Neural progenitor cell (in vitro differentiated cells): ENCODE measurements at regions not wholly inside any gene's neighbourhood (a gene's known extent, or its start where the extent isn't known, plus 50 kb on each side); places are given as distances from the start of the nearest gene placed in this dataset.
"Not testable (repeated sequence)": the region's sequence is repeated elsewhere in the genome, so short reads cannot be mapped to it uniquely, and the experiment has no call there.

ENCODE experiments used
- CTCF ChIP-seq: fragments of 200-600 bp; sonication (generic); IDR thresholded peaks from 2 replicates; pipeline ENCODE4 v1.5.1; 2017; ENCODE audit warnings: antibody characterized with exemption, mild to moderate bottlenecking
- EZH2phosphoT487 ChIP-seq: fragments of 200-600 bp; sonication (generic); IDR thresholded peaks from 2 replicates; pipeline ENCODE4 v1.6.1; 2017; ENCODE audit warnings: antibody characterized with exemption

- not testable (repeated sequence) for TF ChIP-seq EZH2phosphoT487, CTCF
Observed at GRCh38 chr6:81344026-81344425, 408.5 kb downstream of the TENT5A start.
